Sigmoid colon (tissue), 4 donors: ENCODE measurements at regions not wholly inside any gene's neighbourhood (a gene's known extent, or its start where the extent isn't known, plus 50 kb on each side); places are given as distances from the start of the nearest gene placed in this dataset.

Experiments
- EP300 ChIP-seq, 4 donors: sonication (generic); formaldehyde crosslinking; IDR thresholded peaks; one replicate each; pipeline ENCODE4 v1.6.1; 2017; ENCODE audit warnings: antibody characterized with exemption in 4 of 4
- POLR2A ChIP-seq, 2 donors: fragments of 450-650 bp; IDR thresholded peaks; one replicate each; pipeline ENCODE4 v1.6.1; 2016; ENCODE audit warnings: antibody characterized with exemption in 2 of 2, mild to moderate bottlenecking in 2 of 2, moderate library complexity in 2 of 2
- POLR2AphosphoS5 ChIP-seq, 4 donors: sonication (generic); formaldehyde crosslinking; IDR thresholded peaks; one replicate each; pipeline ENCODE4 v1.6.1; 2017; ENCODE audit warnings: antibody characterized with exemption in 4 of 4
- TF ChIP-seq, protein P1 (sequence below), 4 experiments: fragments of 450-650 bp in 3 of 4; fragments of 200-600 bp in 1 of 4; IDR thresholded peaks; one replicate each; pipeline ENCODE4 v1.5.1; 2016 to 2019; ENCODE audit warnings: antibody characterized with exemption in 4 of 4, mild to moderate bottlenecking in 3 of 4, moderate library complexity in 2 of 4

DNA sequence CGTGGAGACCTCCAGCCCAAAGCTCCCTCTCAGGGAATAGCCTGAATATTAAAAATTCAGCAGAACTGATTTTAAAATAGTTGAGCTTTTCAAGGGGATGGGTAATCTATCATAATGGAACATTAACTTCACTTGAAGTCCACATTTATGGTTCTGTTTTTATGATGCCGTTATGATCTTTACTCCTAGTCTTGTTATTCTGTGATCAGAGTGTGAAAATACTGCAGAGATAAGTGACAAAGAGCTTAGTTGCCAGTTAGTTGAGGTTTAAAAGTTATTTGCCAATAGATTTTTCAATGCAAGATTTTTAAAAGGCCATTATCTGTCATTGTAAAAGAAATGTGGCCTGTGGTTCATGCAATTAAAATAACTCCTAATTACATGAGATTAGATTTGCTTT lies 189.9 kb upstream of the RGMB start:
- TF ChIP-seq, protein P1, sequence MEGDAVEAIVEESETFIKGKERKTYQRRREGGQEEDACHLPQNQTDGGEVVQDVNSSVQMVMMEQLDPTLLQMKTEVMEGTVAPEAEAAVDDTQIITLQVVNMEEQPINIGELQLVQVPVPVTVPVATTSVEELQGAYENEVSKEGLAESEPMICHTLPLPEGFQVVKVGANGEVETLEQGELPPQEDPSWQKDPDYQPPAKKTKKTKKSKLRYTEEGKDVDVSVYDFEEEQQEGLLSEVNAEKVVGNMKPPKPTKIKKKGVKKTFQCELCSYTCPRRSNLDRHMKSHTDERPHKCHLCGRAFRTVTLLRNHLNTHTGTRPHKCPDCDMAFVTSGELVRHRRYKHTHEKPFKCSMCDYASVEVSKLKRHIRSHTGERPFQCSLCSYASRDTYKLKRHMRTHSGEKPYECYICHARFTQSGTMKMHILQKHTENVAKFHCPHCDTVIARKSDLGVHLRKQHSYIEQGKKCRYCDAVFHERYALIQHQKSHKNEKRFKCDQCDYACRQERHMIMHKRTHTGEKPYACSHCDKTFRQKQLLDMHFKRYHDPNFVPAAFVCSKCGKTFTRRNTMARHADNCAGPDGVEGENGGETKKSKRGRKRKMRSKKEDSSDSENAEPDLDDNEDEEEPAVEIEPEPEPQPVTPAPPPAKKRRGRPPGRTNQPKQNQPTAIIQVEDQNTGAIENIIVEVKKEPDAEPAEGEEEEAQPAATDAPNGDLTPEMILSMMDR (IDR thresholded peaks at IDR 0.05) = no peak
- TF ChIP-seq EP300 (IDR thresholded peaks at IDR 0.05) = no peak
- TF ChIP-seq POLR2A (IDR thresholded peaks at IDR 0.05) = no peak
- no peak for TF ChIP-seq POLR2AphosphoS5 (IDR thresholded peaks at IDR 0.05)
